AG20443 (cell line): ENCODE measurements at regions not wholly inside any gene's neighbourhood (a gene's known extent, or its start where the extent isn't known, plus 50 kb on each side); places are given as distances from the start of the nearest gene placed in this dataset.
"Not testable (repeated sequence)": the region's sequence is repeated elsewhere in the genome, so short reads cannot be mapped to it uniquely, and the experiment has no call there.

Experiments used
- DNase-seq: peaks from one replicate; pipeline ENCODE4 v3.0.0; 2012; ENCODE audit warnings: low spot score, mixed read lengths

DNA sequence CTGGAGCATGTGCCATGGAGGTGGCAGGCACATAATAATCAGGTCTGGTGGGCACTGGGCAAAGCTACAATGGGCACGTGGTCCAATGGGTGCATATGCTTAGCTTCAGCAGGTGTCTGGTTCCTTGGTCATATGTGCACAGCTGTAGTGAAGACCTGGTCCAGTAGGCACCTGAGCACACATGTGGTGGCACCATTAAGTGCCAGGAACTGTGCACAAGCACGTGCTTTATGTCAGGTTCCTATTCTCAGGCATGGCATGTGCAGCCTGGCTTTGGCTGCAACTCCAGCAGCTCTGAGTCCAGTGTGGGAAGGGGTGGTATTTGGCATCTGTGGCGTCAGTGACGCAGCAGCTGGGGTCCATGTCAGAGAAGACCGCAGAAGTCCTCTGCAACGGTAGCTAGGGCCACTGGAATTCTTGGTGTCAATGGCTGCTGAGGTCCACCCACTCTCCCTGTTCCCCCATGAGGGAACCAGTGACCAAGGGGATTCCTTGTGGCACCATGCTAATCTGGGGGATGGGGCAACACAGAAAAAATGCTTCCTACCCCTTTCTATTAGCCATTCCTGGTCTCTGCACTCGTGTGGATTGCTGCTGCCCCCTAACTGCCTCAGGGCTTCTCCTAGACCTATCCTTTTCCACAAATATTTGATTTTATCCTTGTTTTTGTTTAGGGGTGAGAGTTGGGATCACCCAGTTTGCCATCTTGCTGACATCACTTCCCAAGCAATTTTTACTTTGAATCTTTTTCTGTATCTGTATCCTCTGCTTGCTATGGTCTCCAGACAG is 262.9 kb upstream of the MAP2 start:
- DNase-seq = no peak

DNA sequence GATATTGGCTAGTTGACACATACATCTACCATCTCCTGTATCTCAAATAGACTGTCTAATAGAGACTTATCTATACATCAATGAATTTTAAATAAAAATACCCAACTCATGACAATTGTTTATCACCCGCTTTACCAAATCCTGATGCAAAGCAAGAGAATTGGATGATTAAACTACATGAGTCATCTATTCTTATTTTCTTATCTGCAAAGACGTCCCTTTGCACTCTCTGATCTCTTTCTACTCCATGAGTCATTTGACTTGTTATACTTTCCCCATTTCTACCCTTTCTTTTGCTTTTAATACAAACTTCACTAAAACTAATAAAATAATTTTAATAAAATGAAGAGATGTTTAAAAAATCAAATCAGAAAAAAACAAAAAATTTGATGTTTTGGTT is 261.7 kb upstream of the MAP2 start:
- no peak for DNase-seq

DNA sequence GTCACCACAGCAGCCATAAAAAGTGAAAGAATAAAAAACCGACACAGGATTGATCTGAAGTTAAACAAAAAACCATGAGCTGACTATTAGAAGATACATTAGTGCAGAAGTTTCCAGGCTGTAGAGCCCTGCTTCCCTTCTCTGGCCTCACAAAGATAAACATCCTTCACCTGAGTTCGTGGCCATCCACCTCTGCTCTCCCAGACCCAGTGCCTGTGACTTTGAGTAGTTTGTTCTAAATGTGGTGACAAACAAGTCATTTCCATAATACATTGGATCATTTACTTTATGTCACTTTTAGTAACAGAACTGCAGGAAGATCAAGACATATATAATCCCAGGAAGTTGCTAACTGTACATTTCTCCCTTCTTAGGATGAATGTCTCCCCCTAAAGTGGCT is 241.9 kb upstream of the MAP2 start:
- DNase-seq = no peak

DNA sequence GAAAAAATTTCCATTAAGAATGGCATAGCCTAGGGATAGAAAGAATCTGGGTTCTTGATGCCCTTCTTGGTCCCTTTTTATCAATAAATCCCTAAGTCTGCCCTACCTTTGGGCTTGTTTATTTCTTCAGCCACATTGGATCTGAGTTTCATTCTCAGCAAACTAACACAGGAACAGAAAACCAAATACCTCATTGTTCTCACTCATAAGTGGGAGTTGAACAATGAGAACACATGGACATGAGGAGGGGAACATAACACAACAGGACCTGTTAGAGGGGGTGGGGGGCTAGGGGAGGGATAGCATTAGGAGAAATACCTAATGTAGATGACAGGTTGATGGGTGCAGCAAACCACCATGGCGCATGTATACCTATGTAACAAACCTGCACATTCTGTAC is 237.0 kb upstream of the MAP2 start:
- DNase-seq = not testable (repeated sequence)

DNA sequence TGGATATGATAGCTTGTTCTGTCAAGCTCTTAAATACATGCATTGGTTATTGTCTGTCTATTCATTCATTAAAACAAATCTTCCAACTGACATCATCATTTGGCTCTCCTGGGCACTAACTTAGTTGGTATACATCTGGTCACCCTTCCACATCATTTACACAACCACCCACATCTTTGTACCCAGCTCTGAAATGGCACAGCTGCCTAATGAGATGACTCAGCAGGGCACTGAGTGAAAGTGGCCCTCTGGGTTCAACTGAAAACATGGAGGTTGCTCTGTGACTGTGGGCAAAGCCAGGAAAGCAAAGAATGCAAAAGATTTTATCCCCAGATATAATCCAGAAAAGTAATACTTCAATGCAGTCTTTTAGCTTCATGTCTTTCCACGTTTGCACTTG is 234.0 kb upstream of the MAP2 start:
- DNase-seq = no peak

DNA sequence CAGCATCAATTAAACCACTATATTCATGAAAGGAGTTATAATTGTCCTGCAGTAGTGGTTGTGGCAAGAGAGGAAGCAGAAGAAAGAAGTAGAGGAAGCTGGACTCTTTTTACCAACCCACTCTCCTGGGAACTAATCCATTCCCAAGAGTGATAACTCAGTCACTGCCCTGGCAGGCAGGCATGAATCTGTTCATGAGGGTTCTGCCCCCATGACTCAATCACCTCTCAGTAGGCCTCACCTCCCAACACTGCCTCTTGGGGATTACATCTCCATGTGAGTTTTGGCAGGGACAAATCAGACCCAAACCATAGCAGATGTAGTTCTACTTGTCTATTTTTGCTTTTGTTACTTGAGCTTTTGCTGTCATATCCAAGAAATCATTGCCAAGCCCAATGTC is 232.7 kb upstream of the MAP2 start:
- no peak for DNase-seq

DNA sequence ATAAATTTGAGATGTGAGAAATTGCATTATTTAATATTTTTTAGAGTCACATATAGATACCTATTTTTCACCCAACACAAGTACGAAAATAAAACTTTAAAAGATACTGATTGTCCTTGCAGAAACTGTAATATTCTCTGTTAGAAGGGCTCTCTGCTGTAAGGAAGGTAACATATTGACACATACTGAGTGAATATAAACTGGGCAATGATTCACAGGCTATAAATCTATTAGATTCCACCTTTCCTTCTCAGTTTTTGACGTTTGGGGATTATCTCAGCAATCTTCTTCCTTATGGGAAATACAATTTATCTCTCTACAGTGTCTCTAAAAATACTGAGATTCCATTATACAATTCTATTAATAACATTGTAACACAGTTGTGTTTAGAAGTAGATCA is 229.1 kb upstream of the MAP2 start:
- no peak for DNase-seq

DNA sequence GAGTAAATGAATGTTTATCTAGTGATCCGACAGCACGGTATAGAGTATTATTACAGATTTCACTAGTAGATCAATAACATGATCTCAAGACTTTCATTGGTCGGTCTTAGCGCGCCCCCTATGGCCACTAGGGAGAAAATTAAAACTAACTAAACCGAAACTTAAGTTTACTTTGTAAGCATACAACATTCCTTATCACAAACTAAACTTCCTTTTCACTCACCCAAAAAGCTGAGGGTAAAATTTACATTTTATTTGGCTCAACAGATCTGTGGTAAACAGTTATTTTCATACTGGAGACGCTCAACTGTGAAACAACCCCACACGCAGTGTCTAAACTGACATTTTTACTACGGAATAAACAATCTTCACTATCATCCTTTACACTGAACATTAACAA is 215.6 kb upstream of the MAP2 start:
- DNase-seq = peak; percentile 11

DNA sequence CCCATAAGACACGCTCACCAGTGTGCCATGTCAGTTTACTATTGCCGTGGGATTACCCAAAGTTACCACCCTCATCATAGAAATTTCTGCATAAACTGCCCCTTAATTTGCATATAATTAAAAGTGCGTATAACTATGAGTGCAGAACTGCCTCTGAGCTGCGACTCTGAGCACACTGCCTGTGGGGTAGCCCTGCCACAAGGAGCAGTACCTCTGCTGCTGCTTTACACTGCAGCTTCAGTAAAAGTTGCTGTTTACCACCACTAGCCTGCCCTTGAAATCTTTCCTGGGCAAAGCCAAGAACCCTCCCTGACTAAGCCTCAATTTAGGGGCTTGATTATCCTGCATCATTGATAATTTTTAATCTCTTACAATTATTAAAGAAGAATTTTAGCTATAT is 213.9 kb upstream of the MAP2 start:
- DNase-seq = no peak

DNA sequence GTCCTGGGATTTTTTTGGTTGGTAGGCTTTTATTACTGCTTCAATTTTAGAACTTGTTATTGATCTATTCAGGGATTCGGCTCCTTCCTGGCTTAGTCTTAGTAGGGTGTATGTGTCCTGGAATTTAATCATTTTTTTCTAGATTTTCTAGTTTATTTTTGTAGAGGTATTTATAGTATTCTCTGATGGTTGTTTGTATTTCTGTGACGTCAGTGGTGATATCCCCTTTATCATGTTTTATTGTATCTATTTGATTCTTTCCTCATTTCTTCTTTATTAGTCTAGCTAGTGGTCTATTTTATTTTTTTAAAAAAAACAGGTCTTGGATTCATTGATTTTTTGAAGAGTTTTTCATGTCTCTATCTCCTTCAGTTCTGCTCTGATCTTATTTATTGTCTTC is 193.3 kb upstream of the MAP2 start:
- no peak for DNase-seq

DNA sequence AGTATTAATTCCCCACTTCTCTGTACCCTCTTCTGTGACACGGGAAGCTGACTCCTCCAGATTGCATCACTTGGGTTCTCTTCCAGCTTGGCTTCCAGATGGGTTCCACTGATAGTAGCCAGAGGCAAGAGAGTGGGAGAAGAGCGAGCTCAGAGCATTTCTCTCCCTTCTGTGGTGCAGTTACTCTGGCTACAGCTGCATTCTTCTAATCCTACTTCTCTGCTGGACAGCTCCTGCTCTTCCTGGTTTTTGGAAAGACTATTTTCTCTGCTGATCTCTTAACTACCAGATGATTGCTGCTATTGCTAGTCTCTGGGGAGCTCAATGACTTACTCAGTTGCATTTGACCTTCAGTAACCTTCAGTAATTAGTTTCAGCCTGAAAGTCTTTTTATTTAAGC is 187.5 kb upstream of the MAP2 start:
- no peak for DNase-seq

DNA sequence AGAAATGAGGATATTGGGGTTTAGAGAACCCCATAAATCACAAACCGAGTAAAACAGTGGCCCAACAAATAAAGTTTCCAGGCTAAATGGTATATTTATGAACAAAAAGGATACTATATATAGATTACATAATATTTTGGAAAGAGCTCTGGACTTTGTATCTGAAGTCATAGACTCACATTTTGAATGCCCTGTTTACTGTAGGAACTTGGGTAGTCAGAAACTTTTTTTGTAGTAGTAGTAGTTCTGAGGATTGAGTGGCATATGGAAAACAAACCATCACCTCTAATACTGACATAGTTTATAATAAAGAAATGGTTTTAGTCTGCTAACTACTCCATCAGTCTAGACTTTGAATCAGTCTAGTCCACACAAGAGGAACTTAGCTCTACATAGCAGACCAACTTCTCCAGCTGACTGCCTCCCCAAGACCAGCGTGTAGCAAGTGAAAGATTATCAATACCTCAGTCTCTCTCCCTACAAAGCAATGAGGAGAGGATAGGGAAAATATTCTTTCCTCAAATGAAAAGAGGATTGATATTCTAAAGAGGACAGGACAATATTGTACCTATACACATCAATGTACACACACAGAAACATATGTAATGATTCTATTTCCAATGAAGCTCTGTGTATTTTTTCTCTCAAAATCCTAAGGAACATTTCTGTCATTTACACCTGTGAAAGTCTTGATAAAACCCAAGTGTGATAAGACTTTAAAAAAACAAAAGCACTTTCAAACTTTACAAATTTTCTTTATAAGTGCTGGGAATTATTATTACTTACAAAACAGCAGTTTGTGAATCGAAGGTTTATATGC is 184.9 kb upstream of the MAP2 start:
- no peak for DNase-seq

DNA sequence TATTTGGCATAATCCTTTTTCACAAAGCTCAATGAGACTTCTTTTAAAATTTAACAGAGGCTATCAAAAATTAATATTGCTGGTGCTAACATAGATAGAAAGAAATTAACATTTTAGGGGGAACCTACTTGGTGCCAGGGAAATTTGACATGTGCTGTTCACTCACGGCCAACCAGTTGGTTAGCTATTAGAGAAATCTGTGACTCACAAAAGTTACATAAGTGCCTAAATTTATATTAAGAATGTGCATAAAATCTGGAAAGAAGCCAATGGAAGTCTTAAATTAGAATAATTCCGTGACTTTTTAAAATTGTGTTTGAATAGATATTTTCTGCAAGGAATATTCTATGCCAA is 184.3 kb upstream of the MAP2 start:
- no peak for DNase-seq

DNA sequence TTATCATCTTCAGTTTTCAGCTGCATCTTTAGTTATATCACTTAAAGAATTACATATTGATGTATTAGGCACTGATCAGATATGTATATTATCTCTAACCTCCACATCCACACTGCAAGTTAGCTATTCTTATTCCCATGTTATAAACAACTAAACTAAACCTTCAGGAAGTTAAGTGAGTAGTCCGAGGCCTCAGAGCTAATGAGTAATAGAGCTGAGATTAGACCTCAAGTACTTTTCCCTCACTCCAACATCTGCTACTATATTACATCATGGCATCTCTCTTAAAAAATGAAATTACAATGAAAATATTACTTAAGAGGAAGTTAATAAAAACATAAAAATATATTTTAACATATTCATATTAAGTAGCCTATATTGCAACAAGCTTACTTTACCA is 183.6 kb upstream of the MAP2 start:
- no peak for DNase-seq

DNA sequence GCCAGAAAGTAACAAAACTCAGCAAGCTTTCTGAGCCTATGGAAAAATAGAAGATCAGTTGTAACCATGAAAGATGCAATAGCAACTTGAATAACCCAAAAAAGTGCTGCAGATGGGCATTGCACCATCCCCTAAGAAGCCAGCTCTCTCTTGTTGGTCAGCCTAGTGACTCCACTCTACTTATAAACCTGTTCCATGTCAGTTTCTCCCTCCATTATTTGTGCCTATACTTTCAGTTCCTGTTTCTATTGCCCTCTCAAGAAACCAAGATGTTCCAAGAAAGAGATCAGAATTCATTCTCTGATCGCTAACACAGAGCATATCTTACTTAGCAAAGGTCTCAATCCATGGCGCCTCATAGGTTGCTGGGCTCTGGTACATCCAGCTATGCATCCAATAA is 170.3 kb upstream of the MAP2 start:
- DNase-seq = no peak

DNA sequence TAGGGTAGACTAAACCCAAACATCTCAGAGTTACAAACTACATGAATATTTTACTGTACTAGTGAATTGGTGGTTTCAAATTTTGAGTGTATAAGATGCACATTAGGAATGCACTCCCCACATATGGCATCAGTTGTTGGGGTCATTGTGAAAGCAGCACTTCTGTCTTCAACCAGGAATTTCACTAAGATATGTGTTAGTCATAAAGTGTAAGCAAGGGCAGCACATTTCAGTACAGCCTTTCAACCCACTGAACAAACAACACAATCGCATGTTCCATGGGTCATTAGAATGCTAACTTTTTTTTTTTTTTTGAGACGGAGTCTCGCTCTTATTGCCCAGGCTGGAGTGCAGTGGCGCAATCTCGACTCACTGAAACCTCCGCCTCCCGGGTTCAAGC is 164.1 kb upstream of the MAP2 start:
- no peak for DNase-seq

DNA sequence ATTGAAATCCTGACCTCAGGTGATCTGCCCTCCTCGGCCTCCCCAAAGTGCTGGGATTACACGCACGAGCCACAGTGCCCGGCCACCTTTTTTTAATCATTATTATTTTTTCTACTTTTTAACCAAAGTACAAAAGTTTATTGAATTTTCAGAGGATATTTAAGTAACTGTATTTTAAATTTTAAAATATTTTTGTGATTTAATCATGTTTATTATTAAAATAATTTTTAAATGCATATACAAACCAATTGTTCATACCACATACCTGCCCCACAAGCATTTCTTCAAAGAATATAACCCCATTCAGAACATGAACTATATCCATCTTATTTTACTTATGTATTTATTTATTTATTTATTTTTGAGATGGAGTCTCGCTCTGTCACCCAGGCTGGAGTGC is 163.6 kb upstream of the MAP2 start:
- DNase-seq = no peak

DNA sequence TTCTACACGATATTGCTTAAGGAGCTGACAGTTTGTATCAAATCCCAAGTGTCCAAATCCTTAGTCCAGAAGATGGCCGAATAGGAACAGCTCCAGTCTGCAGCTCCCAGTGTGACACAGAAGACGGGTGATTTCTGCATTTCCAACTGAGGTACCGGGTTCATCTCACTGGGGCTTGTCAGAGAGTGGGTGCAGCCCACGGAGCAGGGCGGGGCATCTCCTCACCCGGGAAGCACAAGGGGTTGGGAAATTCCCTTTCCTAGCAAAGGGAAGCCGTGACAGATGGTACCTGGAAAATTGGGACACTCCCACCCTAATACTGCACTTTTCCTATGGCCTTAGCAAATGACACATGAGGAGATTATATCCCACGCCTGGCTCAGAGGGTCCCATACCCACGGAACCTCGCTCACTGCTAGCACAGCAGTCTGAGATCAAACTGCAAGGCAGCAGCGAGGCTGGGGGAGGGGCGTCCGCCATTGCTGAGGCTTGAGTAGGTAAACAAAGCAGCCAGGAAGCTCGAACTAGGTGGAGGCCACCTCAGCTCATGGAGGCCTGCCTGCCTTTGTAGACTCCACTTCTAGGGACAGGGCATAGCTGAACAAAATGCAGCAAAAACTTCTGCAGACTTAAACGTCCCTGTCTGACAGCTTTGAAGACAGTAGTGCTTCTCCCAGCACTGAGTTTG is 162.3 kb upstream of the MAP2 start:
- DNase-seq = not testable (repeated sequence)

DNA sequence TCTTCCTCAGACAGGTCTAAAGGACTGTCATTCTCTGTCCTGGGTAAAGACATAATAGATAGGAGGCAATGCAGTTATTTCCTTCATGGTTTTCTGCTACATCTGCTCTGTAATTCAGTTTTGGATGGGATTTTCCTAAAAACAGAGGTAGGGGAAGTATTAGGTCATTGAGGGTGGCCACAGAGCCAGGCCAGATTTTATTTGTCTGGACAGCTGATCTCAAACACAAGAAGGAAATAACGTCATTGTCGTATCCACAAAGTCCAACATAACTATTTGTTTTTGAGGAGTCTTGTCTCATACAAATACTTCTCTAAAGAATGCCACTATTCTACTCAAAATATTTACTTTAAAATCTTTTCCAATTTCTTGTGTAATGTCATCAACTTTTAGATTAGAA is 154.8 kb upstream of the MAP2 start:
- DNase-seq = no peak

DNA sequence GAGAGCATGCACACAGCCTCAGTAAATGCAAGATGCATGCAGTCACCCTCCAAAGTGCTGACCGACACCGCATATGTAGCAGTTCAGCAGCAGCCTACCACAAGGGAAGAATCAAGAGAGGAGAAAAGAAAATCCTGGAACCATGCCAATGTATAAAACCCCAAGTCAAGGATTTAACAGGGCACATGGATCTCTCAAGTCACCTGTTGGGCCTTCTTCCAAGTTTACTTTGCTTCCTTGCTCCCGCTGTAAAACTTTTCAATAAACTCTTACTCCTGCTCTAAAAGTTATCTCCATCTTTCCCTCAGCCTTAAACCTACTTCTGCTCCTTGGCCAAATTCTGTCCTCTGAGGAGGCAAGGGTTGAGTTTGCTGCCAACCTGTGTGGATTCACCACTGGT is 147.8 kb upstream of the MAP2 start:
- no peak for DNase-seq

DNA sequence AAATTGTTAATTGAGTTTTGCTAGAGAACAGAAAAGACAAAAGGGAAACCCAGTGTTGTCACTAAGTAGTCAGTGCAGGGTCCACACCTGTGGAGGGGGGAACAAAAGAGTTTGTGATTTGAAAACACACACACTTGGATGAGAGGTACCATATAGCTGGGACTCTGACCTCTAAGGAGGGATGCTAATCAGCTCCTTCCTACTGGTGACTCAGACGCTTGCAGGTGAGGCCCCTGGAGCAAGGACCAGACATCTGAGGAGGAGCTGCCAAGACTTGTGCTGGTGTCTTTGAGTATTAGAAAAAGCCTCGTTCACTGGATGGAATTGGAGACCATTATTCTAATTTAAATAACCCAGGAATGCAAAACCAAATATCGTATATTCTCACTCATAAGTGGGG is 146.4 kb upstream of the MAP2 start:
- no peak for DNase-seq

DNA sequence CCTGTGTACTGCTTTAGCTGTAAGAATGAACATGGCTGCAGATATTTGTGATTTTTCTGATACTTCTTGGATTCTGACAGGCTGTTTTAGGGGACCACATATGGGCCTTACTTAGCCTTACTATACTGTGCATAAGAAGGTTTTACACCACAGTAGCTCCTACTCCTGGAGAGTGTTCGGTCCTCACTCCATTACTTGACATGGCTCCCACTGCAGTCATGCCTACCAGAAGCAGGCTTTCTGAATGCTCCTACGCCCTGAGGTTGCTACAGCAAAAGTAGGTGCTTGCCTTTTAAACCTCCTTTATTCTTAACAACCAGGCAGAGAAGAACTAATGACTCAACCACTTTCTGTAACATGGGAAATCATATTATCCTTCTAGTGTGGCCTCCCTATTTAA is 125.2 kb upstream of the MAP2 start:
- no peak for DNase-seq

DNA sequence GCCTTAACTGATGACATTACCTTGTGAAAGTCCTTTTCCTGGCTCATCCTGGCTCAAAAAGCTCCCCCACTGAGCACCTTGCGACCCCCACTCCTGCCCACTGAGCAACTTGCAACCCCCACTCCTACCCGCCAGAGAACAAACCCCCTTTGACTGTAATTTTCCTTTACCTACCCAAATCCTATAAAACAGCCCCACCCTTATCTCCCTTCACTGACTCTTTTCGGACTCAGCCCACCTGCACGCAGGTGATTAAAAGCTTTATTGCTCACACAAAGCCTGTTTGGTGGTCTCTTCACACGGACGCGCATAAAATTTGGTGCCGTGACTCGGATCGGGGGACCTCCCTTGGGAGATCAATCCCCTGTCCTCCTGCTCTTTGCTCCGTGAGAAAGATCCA is 124.4 kb upstream of the MAP2 start:
- DNase-seq = not testable (repeated sequence)
